Left ventricle myocardium inferior (tissue), 1 donor: ENCODE measurements at regions not wholly inside any gene's neighbourhood (a gene's known extent, or its start where the extent isn't known, plus 50 kb on each side); places are given as distances from the start of the nearest gene placed in this dataset.

ENCODE experiments used
- DNase-seq: peaks from one replicate; pipeline ENCODE4 v3.0.0-alpha.2; 2020
- H3K27ac ChIP-seq: fragments of 200-600 bp; replicated peaks from 2 replicates; pipeline ENCODE4 v1.8.0; 2021
- H3K27me3 ChIP-seq: fragments of 200-600 bp; 2 replicates; pipeline ENCODE4 v1.8.0; 2021; ENCODE audit warnings: low read depth
- H3K36me3 ChIP-seq: fragments of 200-600 bp; 2 replicates; pipeline ENCODE4 v1.8.0; 2021
- H3K4me1 ChIP-seq: fragments of 200-600 bp; 2 replicates; pipeline ENCODE4 v1.8.0; 2021
- H3K4me3 ChIP-seq: fragments of 200-600 bp; 2 replicates; pipeline ENCODE4 v1.8.0; 2021; ENCODE audit warnings: mild to moderate bottlenecking, moderate library complexity
- H3K9me3 ChIP-seq: fragments of 200-600 bp; replicated peaks from 2 replicates; pipeline ENCODE4 v1.8.0; 2021
- CTCF ChIP-seq: fragments of 200-600 bp; IDR thresholded peaks from 2 replicates; pipeline ENCODE4 v1.8.0; 2021; ENCODE audit warnings: antibody characterized with exemption, mild to moderate bottlenecking, borderline replicate concordance
- intact Hi-C: fragments of 100-400 bp; cut with micrococcal nuclease; formaldehyde crosslinking; loops from one replicate; pipeline ENCODE4 v1.11.0; 2022
- donor health status: DM: no; HTN: yes; CAD: no; lungs with severe emphysema.

- no peak for TF ChIP-seq CTCF
- H3K9me3 ChIP-seq = no peaks in the 10 kb centered on the region
- H3K27ac ChIP-seq = no peak overlapping the region
- H3K4me3 ChIP-seq = no peak overlapping the region
- DNase-seq = peak; percentile 63
- H3K36me3 ChIP-seq = peaks cover 11% of the 10 kb centered on the region
- no peaks in the 10 kb centered on the region for H3K27me3 ChIP-seq
- peaks cover 51% of the 10 kb centered on the region for H3K4me1 ChIP-seq
- intact Hi-C loops = no loop called here
Measured at GRCh38 chr1:232519186-232519585, 110.7 kb downstream of the SIPA1L2 start.

GRCh38 chr1:232518349-232518748 is 111.6 kb downstream of the SIPA1L2 start:
- Histone ChIP-seq H3K4me3 (no peak overlapping the region), H3K36me3 (peaks cover 19% of the 10 kb centered on the region), H3K27me3 (no peaks in the 10 kb centered on the region), H3K9me3 (no peaks in the 10 kb centered on the region), H3K27ac (no peak overlapping the region), H3K4me1 (peaks cover 50% of the 10 kb centered on the region)
- TF ChIP-seq CTCF = no peak
- DNase-seq = no peak
- intact Hi-C loops = no loop called here

- H3K27me3 ChIP-seq = no peaks in the 10 kb centered on the region
- no peak for TF ChIP-seq CTCF
- H3K4me1 ChIP-seq = peaks cover 58% of the 10 kb centered on the region
- H3K9me3 ChIP-seq = no peaks in the 10 kb centered on the region
- no peak for DNase-seq
- H3K27ac ChIP-seq = no peak overlapping the region
- H3K36me3 ChIP-seq = peaks cover 20% of the 10 kb centered on the region
- H3K4me3 ChIP-seq = no peak overlapping the region
- intact Hi-C loops = no loop called here
Measured at GRCh38 chr1:232517204-232517603, 112.7 kb downstream of the SIPA1L2 start.

- H3K4me3 ChIP-seq = no peak overlapping the region
- H3K4me1 ChIP-seq = peaks cover 63% of the 10 kb centered on the region
- intact Hi-C loops = no loop called here
Measured at GRCh38 chr1:232515706-232516105, 114.2 kb downstream of the SIPA1L2 start.

GRCh38 chr1:232512712-232513111 is 117.2 kb downstream of the SIPA1L2 start:
- peaks cover 68% of the 10 kb centered on the region for H3K4me1 ChIP-seq
- TF ChIP-seq CTCF = no peak
- H3K9me3 ChIP-seq = no peaks in the 10 kb centered on the region
- intact Hi-C loops = no loop called here
- no peaks in the 10 kb centered on the region for H3K27me3 ChIP-seq
- H3K4me3 ChIP-seq = no peak overlapping the region
- H3K36me3 ChIP-seq = peaks cover 20% of the 10 kb centered on the region
- DNase-seq = no peak
- no peak overlapping the region for H3K27ac ChIP-seq

More at GRCh38 chr1:232515706-232516105, 114.2 kb downstream of the SIPA1L2 start:
- H3K36me3 ChIP-seq = peaks cover 20% of the 10 kb centered on the region
- H3K9me3 ChIP-seq = no peaks in the 10 kb centered on the region
- TF ChIP-seq CTCF = no peak
- no peaks in the 10 kb centered on the region for H3K27me3 ChIP-seq
- no peak for DNase-seq
- no peak overlapping the region for H3K27ac ChIP-seq

GRCh38 chr1:232511172-232511571 is 118.8 kb downstream of the SIPA1L2 start:
- intact Hi-C loops = no loop called here
- DNase-seq = no peak
- H3K36me3 ChIP-seq = peaks cover 20% of the 10 kb centered on the region
- no peak overlapping the region for H3K4me3 ChIP-seq
- no peak overlapping the region for H3K27ac ChIP-seq
- peaks cover 78% of the 10 kb centered on the region for H3K4me1 ChIP-seq
- no peak for TF ChIP-seq CTCF
- H3K27me3 ChIP-seq = no peaks in the 10 kb centered on the region
- no peaks in the 10 kb centered on the region for H3K9me3 ChIP-seq
